Lung (tissue), 11 donors: ENCODE measurements at regions not wholly inside any gene's neighbourhood (a gene's known extent, or its start where the extent isn't known, plus 50 kb on each side); places are given as distances from the start of the nearest gene placed in this dataset.

Source experiments
- ATAC-seq: fragments of 200-7000 bp; cut with Tn5 transposase; one replicate; pipeline ENCODE4 v1.9.1; 2020; ENCODE audit warnings: moderate number of reproducible peaks; ENCODE audit not compliant: insufficient read depth, low FRiP score
- DNase-seq, 3 donors: peaks; one replicate each; pipeline ENCODE4 v3.0.0-alpha.2; 2013 to 2017
- H3K27ac ChIP-seq, 2 donors: one replicate each; pipeline ENCODE4 v1.5.1; 2013; ENCODE audit warnings: mild to moderate bottlenecking in 2 of 2, moderate library complexity in 2 of 2, control low read depth in 1 of 2, inconsistent platforms in 1 of 2, low read depth in 1 of 2, low read length in 1 of 2
- H3K27me3 ChIP-seq, 3 donors: one replicate each; pipeline ENCODE4 v1.5.1; 2013; ENCODE audit warnings: low read length in 2 of 3; ENCODE audit not compliant: control insufficient read depth in 3 of 3, insufficient read depth in 3 of 3
- H3K36me3 ChIP-seq, 4 donors: one replicate each; pipeline ENCODE4 v1.5.1; 2013; ENCODE audit warnings: low read length in 4 of 4, mild to moderate bottlenecking in 1 of 4, moderate library complexity in 1 of 4; ENCODE audit not compliant: control insufficient read depth in 4 of 4, insufficient read depth in 4 of 4
- H3K4me1 ChIP-seq, 5 donors: one replicate each; pipeline ENCODE4 v1.5.1; 2013; ENCODE audit warnings: low read length in 5 of 5, mild to moderate bottlenecking in 2 of 5, moderate library complexity in 1 of 5; ENCODE audit not compliant: control insufficient read depth in 5 of 5, insufficient read depth in 5 of 5
- H3K4me3 ChIP-seq: one replicate; pipeline ENCODE4 v1.5.1; 2013; ENCODE audit warnings: mild to moderate bottlenecking, control low read depth, moderate library complexity
- H3K9ac ChIP-seq, 2 donors: one replicate each; pipeline ENCODE4 v1.5.1; 2013; ENCODE audit warnings: low read length in 2 of 2, control low read depth in 1 of 2; ENCODE audit not compliant: insufficient read depth in 1 of 2
- H3K9me3 ChIP-seq, 4 donors: one replicate each; pipeline ENCODE4 v1.5.1; 2013; ENCODE audit warnings: low read length in 3 of 4, mild to moderate bottlenecking in 1 of 4, moderate library complexity in 1 of 4; ENCODE audit not compliant: control insufficient read depth in 4 of 4, insufficient read depth in 3 of 4
- WGBS, 2 donors: extraction: QIAGEN DNeasy Blood & Tissue Kit; methylation state at CpG; one replicate each; pipeline ENCODE4 v1.1.7; 2013; 5-methylcytosine and 5-hydroxymethylcytosine counted together
- TF ChIP-seq, protein P1 (sequence below): IDR thresholded peaks from 2 replicates; pipeline ENCODE4 v1.5.1; 2012; ENCODE audit warnings: mild to moderate bottlenecking; ENCODE audit errors: control extremely low read depth, extremely low read depth
- donor health status: control.
- donor health status: control.
- donor health status: Bipolar disorder and iron deficiency.
- donor health status: healthy.
- donor health status: DM: yes; HTN: yes; CAD: no.

DNA sequence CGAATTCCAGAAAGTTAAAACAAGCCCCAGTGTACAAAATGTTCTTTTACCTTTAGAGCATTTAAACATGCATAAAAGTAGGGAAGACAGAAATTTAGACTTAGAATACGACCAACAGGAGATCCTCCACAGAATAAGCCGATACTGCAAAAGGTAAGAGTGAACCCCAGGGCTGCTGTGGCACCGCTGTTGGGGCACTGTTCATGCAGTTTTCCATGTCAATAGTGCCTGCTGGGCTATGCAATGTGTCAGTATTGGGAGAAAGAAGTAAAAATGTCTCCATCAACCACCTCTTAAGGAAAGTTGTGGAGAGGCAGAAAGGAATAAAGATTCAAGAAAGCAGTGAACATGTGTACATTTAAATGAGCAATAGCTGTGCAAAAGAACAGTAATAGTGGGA is 326.5 kb upstream of the SEMA3C start:
- peaks cover 0 to 3% (median 0%) of the 10 kb centered on the region in 4 donors for H3K9me3 ChIP-seq
- no peak overlapping the region for H3K9ac ChIP-seq
- no peaks in the 10 kb centered on the region for H3K36me3 ChIP-seq
- no peaks in the 10 kb centered on the region for H3K27me3 ChIP-seq
- H3K4me1 ChIP-seq, result peaks cover 0 to 12% (median 0%) of the 10 kb centered on the region in 5 donors
- no peak for DNase-seq
- H3K4me3 ChIP-seq, result no peak overlapping the region
- TF ChIP-seq, protein P1, sequence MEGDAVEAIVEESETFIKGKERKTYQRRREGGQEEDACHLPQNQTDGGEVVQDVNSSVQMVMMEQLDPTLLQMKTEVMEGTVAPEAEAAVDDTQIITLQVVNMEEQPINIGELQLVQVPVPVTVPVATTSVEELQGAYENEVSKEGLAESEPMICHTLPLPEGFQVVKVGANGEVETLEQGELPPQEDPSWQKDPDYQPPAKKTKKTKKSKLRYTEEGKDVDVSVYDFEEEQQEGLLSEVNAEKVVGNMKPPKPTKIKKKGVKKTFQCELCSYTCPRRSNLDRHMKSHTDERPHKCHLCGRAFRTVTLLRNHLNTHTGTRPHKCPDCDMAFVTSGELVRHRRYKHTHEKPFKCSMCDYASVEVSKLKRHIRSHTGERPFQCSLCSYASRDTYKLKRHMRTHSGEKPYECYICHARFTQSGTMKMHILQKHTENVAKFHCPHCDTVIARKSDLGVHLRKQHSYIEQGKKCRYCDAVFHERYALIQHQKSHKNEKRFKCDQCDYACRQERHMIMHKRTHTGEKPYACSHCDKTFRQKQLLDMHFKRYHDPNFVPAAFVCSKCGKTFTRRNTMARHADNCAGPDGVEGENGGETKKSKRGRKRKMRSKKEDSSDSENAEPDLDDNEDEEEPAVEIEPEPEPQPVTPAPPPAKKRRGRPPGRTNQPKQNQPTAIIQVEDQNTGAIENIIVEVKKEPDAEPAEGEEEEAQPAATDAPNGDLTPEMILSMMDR, result no peak
- no peak for ATAC-seq
- 86 to 94% methylated on average over 4 of the region's 4 CpGs for WGBS, 2 donors
- H3K27ac ChIP-seq, result no peak overlapping the region

DNA sequence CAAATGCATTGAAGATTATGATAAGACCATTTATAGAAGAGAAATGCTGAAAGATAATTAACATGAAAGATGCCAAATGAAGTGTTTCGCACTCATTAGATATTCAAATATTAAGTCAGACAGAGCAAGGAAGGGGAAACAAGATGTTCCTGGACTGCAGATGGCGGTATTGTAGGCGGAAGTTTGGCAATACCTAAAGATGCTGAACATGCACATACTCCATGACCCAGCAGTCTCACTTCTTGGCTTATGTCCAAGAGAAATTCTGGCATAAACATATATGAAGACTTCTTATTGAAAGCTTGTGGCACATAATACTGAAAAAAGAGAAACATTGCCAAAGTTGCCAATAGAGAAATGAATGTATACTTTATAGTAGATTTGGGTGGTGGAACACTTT is 325.4 kb upstream of the SEMA3C start:
- Histone ChIP-seq H3K9ac (no peak overlapping the region), H3K27me3 (no peaks in the 10 kb centered on the region), H3K9me3 (peaks cover 0 to 3% (median 0%) of the 10 kb centered on the region in 4 donors), H3K4me1 (peaks cover 0 to 12% (median 0%) of the 10 kb centered on the region in 5 donors), H3K36me3 (no peaks in the 10 kb centered on the region), H3K27ac (no peak overlapping the region), H3K4me3 (no peak overlapping the region)
- 80 to 86% methylated on average over 3 of the region's 3 CpGs for WGBS, 2 donors
- DNase-seq (peak; percentile 69 to 99 (median 98)), ATAC-seq (no peak)
- TF ChIP-seq, protein P1, result no peak

DNA sequence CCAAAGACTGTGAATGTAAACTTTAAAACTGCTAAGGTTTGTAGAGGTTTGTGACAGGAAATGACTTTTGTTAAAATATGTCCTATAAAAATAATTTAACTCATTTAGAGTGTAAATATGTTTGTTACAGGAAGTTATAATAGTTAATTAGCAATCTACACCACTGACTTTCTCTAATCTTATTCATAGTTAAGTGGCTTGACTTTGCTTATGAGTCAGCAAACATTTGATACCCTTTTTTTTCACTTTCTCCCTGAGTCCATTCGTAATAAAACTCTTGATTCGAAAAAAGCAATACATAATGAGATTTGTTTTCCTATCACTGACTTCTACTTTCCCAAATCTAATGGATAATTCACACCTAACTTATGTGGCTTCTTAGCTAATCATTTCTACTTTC is 317.7 kb upstream of the SEMA3C start:
- Histone ChIP-seq H3K4me1 (peaks cover 0 to 16% (median 3%) of the 10 kb centered on the region in 5 donors), H3K9ac (no peak overlapping the region), H3K9me3 (peaks cover 0 to 6% (median 0%) of the 10 kb centered on the region in 4 donors), H3K36me3 (no peaks in the 10 kb centered on the region), H3K27ac (no peak overlapping the region), H3K4me3 (no peak overlapping the region), H3K27me3 (no peaks in the 10 kb centered on the region)
- ATAC-seq (no peak), DNase-seq (no peak)
- WGBS, 2 donors, result 56 to 86% methylated on average over 2 of the region's 2 CpGs
- TF ChIP-seq, protein P1, result no peak

DNA sequence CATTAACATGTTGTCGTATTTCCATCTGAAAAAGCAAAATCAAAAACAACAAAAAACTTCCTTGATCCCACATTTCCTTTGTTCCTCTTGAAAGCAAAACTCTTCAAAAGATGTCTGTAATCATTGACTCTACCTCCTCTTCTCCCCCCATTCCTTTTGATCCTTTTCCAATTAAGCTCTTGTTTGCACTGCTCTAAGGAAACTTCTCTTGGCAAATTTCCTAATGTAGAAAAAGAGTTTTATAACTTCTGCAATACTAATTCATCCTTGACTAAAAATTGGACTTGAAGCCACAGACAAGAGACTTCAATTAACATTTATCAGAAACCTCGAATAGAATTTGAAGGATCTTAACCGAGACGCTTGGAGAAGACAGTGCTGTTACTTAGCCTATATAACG is 317.1 kb upstream of the SEMA3C start:
- ATAC-seq (no peak), DNase-seq (peak in 2 of 3 donors; percentile 56 to 64)
- WGBS, 2 donors, result 59 to 83% methylated on average over 5 of the region's 5 CpGs
- Histone ChIP-seq H3K27me3 (no peaks in the 10 kb centered on the region), H3K9ac (no peak overlapping the region), H3K4me3 (no peak overlapping the region), H3K4me1 (peaks cover 0 to 22% (median 3%) of the 10 kb centered on the region in 5 donors), H3K9me3 (peaks cover 0 to 6% (median 0%) of the 10 kb centered on the region in 4 donors), H3K36me3 (no peaks in the 10 kb centered on the region), H3K27ac (no peak overlapping the region)
- TF ChIP-seq, protein P1, result no peak
